ENCODE measurements at regions not wholly inside any gene's neighbourhood (a gene's known extent, or its start where the extent isn't known, plus 50 kb on each side); places are given as distances from the start of the nearest gene placed in this dataset.
"Not testable (repeated sequence)": the region's sequence is repeated elsewhere in the genome, so short reads cannot be mapped to it uniquely, and the experiment has no call there.

GRCh38 chr16:25563700-25564099 lies 128.1 kb upstream of the HS3ST4 start:
- no peak for TF ChIP-seq EZH2 (IDR thresholded peaks at IDR 0.05; ENCODE audit: low read length)
- TF ChIP-seq, protein P1, sequence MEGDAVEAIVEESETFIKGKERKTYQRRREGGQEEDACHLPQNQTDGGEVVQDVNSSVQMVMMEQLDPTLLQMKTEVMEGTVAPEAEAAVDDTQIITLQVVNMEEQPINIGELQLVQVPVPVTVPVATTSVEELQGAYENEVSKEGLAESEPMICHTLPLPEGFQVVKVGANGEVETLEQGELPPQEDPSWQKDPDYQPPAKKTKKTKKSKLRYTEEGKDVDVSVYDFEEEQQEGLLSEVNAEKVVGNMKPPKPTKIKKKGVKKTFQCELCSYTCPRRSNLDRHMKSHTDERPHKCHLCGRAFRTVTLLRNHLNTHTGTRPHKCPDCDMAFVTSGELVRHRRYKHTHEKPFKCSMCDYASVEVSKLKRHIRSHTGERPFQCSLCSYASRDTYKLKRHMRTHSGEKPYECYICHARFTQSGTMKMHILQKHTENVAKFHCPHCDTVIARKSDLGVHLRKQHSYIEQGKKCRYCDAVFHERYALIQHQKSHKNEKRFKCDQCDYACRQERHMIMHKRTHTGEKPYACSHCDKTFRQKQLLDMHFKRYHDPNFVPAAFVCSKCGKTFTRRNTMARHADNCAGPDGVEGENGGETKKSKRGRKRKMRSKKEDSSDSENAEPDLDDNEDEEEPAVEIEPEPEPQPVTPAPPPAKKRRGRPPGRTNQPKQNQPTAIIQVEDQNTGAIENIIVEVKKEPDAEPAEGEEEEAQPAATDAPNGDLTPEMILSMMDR (optimal IDR thresholded peaks at IDR 0.05 in 1 of 3, IDR thresholded peaks at IDR 0.05 in 1 of 3, conservative IDR thresholded peaks at IDR 0.05 in 1 of 3; ENCODE audit: extremely low read depth in 1 of 3, insufficient read depth in 2 of 3, low read length in 3 of 3), result no peak

GRCh38 chr16:25561723-25562122 lies 130.0 kb upstream of the HS3ST4 start:
- H3K4me2 ChIP-seq (ENCODE audit: control insufficient read depth, extremely low read depth, insufficient read depth, low read depth, low read length); H3K79me2 ChIP-seq (ENCODE audit: control insufficient read depth, insufficient read depth, low read length); H3K9me3 ChIP-seq (ENCODE audit: control insufficient read depth, low read depth, low read length); H3K27me3 ChIP-seq (ENCODE audit: control insufficient read depth, extremely low read depth, insufficient read depth, low read length); H3K36me3 ChIP-seq (ENCODE audit: control insufficient read depth in 2 of 2, extremely low read depth in 1 of 2, insufficient read depth in 2 of 2, low read length in 2 of 2); FAIRE-seq; H3K4me1 ChIP-seq (ENCODE audit: control insufficient read depth, extremely low read depth, insufficient read depth, low read length); dilution Hi-C loops (cut with MboI; ENCODE audit: extremely low pct_ligation_motif_present, low sequenced_read_pairs); H3K4me3 ChIP-seq (ENCODE audit: control insufficient read depth in 2 of 3, extremely low read depth in 1 of 3, insufficient read depth in 2 of 3, low read depth in 1 of 3, low read length in 3 of 3); DNase-seq (ENCODE audit: low read depth, low spot score); H3K9ac ChIP-seq (ENCODE audit: control insufficient read depth, extremely low read depth, insufficient read depth, low read length); H3K27ac ChIP-seq (ENCODE audit: control insufficient read depth, insufficient read depth, low read length); H3K9me1 ChIP-seq (ENCODE audit: control insufficient read depth, extremely low read depth, insufficient read depth, low read length); H4K20me1 ChIP-seq (ENCODE audit: control insufficient read depth, extremely low read depth, insufficient read depth, low read length); H2AFZ ChIP-seq (ENCODE audit: control insufficient read depth, low read length): not testable (repeated sequence)

More at GRCh38 chr16:25563700-25564099, 128.1 kb upstream of the HS3ST4 start:
- Histone ChIP-seq H3K9ac (ENCODE audit: control insufficient read depth, extremely low read depth, insufficient read depth, low read length) (no peak overlapping the region), H2AFZ (ENCODE audit: control insufficient read depth, low read length) (no peak overlapping the region), H3K9me1 (ENCODE audit: control insufficient read depth, extremely low read depth, insufficient read depth, low read length) (no peaks in the 10 kb centered on the region), H3K4me1 (ENCODE audit: control insufficient read depth, extremely low read depth, insufficient read depth, low read length) (no peaks in the 10 kb centered on the region), H3K4me2 (ENCODE audit: control insufficient read depth, extremely low read depth, insufficient read depth, low read depth, low read length) (no peak overlapping the region), H3K27ac (ENCODE audit: control insufficient read depth, insufficient read depth, low read length) (no peak overlapping the region), H3K27me3 (ENCODE audit: control insufficient read depth, extremely low read depth, insufficient read depth, low read length) (no peaks in the 10 kb centered on the region), H3K79me2 (ENCODE audit: control insufficient read depth, insufficient read depth, low read length) (no peaks in the 10 kb centered on the region), H4K20me1 (ENCODE audit: control insufficient read depth, extremely low read depth, insufficient read depth, low read length) (no peaks in the 10 kb centered on the region), H3K36me3 (ENCODE audit: control insufficient read depth in 2 of 2, extremely low read depth in 1 of 2, insufficient read depth in 2 of 2, low read length in 2 of 2) (no peaks in the 10 kb centered on the region), H3K9me3 (ENCODE audit: control insufficient read depth, low read depth, low read length) (no peaks in the 10 kb centered on the region), H3K4me3 (ENCODE audit: control insufficient read depth in 2 of 3, extremely low read depth in 1 of 3, insufficient read depth in 2 of 3, low read depth in 1 of 3, low read length in 3 of 3) (no peak overlapping the region)
- FAIRE-seq, result no peak
- dilution Hi-C loops (cut with MboI; ENCODE audit: extremely low pct_ligation_motif_present, low sequenced_read_pairs), result no loop called here
- DNase-seq (ENCODE audit: low read depth, low spot score), result no peak

DNA sequence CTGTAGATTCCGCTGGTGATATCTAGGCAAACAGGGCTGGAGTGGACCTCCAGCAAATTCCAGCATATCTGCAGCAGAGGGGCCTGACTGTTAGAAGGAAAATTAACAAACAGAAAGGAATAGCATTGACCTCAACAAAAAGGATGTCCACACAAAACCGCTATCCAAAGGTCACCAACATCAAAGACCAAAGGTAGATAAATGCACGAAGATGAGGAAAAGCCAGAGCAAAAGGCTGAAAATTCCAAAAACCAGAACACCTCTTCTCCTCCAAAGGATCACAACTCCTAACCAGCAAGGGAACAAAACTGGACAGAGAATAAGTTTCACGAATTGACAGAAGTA lies 134.8 kb upstream of the HS3ST4 start:
- H3K27me3 ChIP-seq (ENCODE audit: control insufficient read depth, extremely low read depth, insufficient read depth, low read length); H2AFZ ChIP-seq (ENCODE audit: control insufficient read depth, low read length); H3K9ac ChIP-seq (ENCODE audit: control insufficient read depth, extremely low read depth, insufficient read depth, low read length); H3K27ac ChIP-seq (ENCODE audit: control insufficient read depth, insufficient read depth, low read length); FAIRE-seq; H3K36me3 ChIP-seq (ENCODE audit: control insufficient read depth in 2 of 2, extremely low read depth in 1 of 2, insufficient read depth in 2 of 2, low read length in 2 of 2); DNase-seq (ENCODE audit: low read depth, low spot score); H3K9me1 ChIP-seq (ENCODE audit: control insufficient read depth, extremely low read depth, insufficient read depth, low read length); H3K79me2 ChIP-seq (ENCODE audit: control insufficient read depth, insufficient read depth, low read length); H4K20me1 ChIP-seq (ENCODE audit: control insufficient read depth, extremely low read depth, insufficient read depth, low read length); H3K4me3 ChIP-seq (ENCODE audit: control insufficient read depth in 2 of 3, extremely low read depth in 1 of 3, insufficient read depth in 2 of 3, low read depth in 1 of 3, low read length in 3 of 3); dilution Hi-C loops (cut with MboI; ENCODE audit: extremely low pct_ligation_motif_present, low sequenced_read_pairs); H3K4me2 ChIP-seq (ENCODE audit: control insufficient read depth, extremely low read depth, insufficient read depth, low read depth, low read length); H3K9me3 ChIP-seq (ENCODE audit: control insufficient read depth, low read depth, low read length); H3K4me1 ChIP-seq (ENCODE audit: control insufficient read depth, extremely low read depth, insufficient read depth, low read length): not testable (repeated sequence)

DNA sequence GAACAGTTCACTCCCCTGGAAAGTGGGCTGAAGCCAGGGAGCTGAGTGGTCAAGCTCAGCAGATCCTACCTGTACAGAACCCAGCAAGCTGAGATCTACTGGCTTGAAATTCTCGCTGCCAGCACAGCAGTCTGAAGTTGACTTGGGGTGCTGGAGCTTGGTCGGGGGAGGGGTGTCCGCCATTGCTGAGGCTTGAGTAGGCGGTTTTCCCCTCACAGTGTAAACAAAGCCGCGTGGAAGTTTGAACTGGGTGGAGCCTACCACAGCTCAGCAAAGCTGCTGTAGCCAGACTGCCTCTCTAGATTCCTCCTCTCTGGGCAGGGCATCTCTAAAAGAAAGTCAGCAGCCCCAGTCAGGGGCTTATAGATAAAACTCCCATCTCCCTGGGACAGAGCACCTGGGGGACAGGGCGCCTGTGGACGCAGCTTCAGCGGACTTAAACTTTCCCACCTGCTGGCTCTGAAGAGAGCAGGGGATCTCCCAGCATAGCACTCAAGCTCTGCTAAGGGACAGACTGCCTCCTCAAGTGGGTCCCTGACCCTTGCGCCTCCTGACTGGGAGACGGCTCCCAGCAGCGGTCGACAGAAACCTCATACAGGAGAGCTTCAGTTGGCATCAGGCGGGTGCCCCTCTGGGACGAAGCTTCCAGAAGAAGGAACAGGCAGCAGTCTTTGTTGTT lies 135.3 kb upstream of the HS3ST4 start:
- FAIRE-seq; H3K4me1 ChIP-seq (ENCODE audit: control insufficient read depth, extremely low read depth, insufficient read depth, low read length); H3K4me3 ChIP-seq (ENCODE audit: control insufficient read depth in 2 of 3, extremely low read depth in 1 of 3, insufficient read depth in 2 of 3, low read depth in 1 of 3, low read length in 3 of 3); H3K36me3 ChIP-seq (ENCODE audit: control insufficient read depth in 2 of 2, extremely low read depth in 1 of 2, insufficient read depth in 2 of 2, low read length in 2 of 2); H2AFZ ChIP-seq (ENCODE audit: control insufficient read depth, low read length); H3K4me2 ChIP-seq (ENCODE audit: control insufficient read depth, extremely low read depth, insufficient read depth, low read depth, low read length); H3K27ac ChIP-seq (ENCODE audit: control insufficient read depth, insufficient read depth, low read length); H3K9me3 ChIP-seq (ENCODE audit: control insufficient read depth, low read depth, low read length); dilution Hi-C loops (cut with MboI; ENCODE audit: extremely low pct_ligation_motif_present, low sequenced_read_pairs); DNase-seq (ENCODE audit: low read depth, low spot score); H3K27me3 ChIP-seq (ENCODE audit: control insufficient read depth, extremely low read depth, insufficient read depth, low read length); H3K79me2 ChIP-seq (ENCODE audit: control insufficient read depth, insufficient read depth, low read length); H3K9me1 ChIP-seq (ENCODE audit: control insufficient read depth, extremely low read depth, insufficient read depth, low read length); H3K9ac ChIP-seq (ENCODE audit: control insufficient read depth, extremely low read depth, insufficient read depth, low read length); H4K20me1 ChIP-seq (ENCODE audit: control insufficient read depth, extremely low read depth, insufficient read depth, low read length): not testable (repeated sequence)

Measured in keratinocyte (primary cell).